GOT3 (cell line): ENCODE measurements at regions not wholly inside any gene's neighbourhood (a gene's known extent, or its start where the extent isn't known, plus 50 kb on each side); places are given as distances from the start of the nearest gene placed in this dataset.

Source experiments
- DNase-seq: peaks from one replicate; lab custom pipeline; 2025; ENCODE audit warnings: mixed read lengths; lab: John Stamatoyannopoulos, UW

- no peak for DNase-seq
These were observed 84.1 kb upstream of the PRR23E start for GRCh38 chr3:127108796-127109195.

DNA sequence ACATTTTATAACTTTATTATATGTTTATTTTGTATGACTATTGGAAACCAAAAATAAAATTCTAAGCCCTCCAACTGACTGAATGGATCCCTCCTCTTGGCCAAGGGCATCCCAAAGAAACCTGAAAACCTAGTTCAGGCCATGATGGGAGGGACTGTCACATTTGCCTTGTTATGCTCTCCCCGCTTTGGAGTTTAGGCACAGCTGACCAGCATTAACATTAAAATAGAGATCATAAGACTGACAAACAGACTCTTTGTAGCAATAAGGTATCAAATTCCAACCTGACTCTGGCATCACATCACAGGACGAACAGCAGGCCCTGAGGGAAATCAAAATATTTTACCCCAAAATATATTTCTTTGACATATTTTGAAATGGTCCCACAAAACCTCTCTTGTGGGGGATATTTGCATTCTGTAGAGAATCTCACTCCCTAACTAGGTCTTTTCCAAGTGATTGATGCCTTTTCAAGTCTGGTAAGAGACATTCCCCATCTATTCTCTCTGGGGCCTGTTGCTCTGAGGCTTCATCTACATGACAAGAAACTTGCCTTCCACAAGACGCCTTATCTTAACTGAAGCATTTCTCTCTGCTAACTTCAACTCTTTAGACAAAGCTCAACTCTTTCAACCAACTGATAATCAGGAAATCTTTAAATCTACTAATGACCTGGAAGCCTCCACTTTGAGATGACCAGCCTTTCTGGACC, 81.8 kb upstream of the PRR23E start:
- no peak for DNase-seq

- no peak for DNase-seq
These were observed 79.9 kb upstream of the PRR23E start for GRCh38 chr3:127112796-127113570.

GRCh38 chr3:127113571-127113891, 79.4 kb upstream of the PRR23E start:
- no peak for DNase-seq

DNA sequence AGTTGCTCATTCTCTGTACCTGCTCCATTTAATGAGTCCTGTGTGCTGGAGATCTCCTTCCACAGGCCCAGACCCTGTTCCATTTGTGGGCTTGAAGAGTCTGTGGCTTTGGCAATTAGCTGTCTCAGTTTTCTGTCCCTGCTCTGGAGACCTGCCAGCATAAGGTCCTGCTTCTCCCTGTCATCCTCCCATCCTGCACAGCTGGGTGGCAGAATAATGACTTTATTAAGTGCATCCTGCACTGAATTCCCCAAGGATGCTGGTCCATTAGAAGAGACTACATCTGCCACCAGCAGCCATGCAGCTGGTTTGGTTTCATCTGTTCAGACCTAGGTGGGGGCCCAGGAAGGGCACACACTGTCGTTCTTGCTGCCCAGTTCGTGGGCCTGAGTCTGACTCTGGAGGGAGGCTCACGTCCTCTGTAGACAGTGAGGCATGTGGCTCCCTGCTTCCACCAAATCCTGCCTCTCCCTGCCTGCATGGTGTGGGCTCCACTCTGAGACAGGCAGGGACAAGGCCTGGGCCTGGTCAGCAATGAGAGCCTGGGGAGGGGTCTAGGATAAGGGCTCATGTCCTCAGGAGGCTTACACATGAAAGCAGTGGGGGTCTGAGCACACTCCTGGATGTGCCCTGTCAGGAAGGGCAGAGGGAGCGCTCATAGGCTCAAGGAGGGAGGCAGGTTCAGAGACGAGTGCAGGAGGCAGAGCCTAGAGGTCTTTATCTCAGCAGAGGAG, 78.4 kb upstream of the PRR23E start:
- no peak for DNase-seq

DNA sequence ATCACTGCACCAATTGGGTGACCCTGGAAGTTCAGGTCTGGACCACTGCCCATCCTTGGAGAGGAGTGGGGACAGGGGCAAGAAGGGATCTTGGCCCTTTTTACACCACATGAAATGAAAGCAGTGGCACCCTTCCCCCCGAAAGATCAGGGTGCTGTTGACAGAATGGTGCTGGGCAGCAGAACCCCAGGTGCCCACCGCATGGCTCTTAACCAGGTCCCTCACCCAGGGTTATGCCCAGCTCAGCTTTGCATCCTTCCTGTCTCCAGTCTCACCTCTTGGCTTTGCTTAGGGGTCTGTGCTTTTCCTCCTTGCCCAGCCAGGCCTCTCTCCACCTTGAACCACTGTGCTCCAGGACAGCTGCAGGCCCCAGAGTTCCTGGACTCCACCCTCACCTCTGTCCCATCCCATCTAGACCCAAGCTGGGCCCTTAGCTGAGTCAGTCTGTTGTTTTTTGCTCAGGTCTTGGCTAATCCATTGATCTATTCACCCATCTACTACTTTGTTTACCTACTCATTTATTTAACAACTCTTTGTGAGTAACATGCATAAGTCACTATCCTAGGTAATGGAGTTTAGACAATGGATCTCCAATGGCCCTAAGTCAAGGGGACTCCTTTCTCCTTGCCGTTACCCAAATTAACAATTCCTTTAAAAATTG, 77.1 kb upstream of the PRR23E start:
- DNase-seq, result no peak

GRCh38 chr3:127118366-127118765, 74.6 kb upstream of the PRR23E start:
- no peak for DNase-seq

DNA sequence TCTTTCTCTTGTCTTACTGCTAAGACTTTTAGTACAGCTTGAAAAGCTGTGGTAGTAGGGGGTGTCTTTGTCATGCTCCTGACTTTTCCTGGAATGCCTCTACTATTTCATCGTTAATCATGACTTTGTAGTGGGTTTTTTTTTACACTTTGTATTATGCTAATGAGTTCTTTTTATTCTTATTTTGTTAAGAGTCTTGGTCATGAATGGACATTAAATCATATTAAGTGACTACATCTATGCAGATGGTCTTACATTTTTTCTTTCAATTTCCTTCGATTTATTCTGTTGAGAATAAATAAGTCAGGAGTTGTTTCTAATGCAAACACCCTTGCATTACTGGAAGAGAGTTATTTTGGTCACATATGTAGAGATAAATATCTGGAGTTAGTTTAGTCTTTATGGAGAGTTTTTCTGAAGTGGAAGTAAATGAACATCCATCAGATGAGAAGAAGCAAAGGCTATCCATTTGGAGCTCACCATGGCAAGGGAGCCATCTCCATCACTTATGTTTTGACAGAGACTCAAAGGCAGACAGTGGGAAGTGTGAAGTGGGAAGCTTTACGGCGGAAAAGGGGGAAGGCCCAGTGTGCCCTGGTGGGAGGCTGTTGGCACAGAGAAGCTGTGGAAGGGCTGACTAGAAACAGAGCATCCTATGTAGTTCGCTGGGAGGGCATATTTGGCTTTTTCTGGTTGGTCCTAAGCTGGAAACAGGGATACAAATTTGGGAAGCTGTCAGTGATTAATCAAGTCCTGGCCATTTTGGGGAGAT, 73.1 kb upstream of the PRR23E start:
- DNase-seq, result no peak

DNA sequence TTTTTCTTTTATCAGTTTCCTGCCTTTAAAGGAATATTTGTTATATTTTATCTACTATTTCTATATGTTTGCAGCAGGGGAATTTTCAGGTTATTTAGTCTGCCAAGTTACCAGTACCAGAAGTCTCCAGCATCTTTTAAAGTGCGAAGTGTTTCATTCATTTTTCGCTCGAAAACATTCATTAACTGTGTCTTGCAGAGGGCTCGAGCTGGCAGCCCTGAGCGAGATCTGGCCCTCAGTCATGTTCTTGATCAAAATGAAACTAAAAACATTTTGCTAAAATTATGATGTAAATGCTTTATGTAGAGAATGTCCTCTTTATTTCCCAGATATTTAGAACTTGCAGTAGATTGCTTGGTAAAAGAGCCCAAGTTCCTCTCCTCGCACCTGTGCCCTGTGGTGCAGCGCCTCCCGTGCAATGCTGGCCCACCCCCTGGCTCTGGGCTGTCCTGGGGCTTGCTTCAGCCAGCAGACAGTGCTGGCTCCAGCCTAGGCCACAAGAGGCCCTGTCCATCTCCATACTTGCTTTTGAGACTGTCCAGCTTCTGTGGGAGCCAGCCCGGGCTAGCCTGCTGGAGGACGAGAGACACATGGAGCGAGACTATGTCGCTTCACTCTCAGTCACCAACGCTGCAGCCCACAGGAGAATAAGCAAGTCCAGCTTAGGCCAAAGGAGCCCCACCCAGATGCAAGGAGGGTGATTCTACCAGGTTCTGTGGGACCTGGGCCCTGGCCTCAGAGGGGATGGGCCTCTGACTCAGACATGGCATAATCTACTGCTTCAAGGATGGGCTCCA, 71.9 kb upstream of the PRR23E start:
- no peak for DNase-seq

- DNase-seq, result no peak
These were observed 71.0 kb upstream of the PRR23E start for GRCh38 chr3:127121885-127122284.

DNA sequence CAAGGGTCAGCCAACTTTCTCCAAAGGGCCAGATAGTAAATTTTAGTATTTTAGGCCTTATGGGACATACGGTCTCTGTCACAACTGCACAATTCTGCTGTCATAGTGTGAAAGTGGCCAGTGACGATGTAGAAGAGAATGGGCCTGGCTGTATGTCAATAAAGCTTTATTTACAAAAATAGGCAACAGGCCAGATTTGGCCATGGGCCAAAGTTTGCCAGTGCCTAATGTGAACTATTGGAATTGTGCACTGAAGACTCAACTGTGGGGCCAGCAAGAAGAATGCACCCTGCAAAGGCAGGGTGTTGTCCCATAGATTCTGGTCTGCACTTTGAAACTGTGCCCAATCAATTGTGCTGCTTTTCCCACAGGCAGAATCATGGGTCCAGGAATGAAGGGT, 69.4 kb upstream of the PRR23E start:
- no peak for DNase-seq

GRCh38 chr3:127124120-127124519, 68.8 kb upstream of the PRR23E start:
- no peak for DNase-seq

GRCh38 chr3:127131424-127132170, 61.3 kb upstream of the PRR23E start:
- no peak for DNase-seq

GRCh38 chr3:127132876-127133275, 60.1 kb upstream of the PRR23E start:
- no peak for DNase-seq

DNA sequence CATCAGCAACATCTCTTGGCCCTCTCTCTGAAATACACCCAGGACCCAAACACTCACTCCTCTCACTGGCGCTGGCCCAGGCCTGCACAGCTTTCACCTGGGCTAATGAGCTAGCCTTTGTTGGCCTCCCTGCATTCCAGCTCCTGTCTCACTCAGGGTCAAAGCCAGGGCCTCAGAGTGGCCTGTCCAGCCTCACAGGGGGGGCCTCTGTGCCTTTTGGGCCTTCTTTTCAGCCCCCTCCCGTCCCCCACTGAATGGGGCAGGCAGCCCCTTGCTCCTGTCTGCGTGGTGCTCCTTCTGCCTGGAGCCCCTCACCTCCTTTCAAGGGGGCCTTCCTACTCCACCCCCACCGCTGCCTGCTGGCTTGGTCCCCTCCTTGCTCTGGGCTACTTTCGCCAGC, 59.0 kb upstream of the PRR23E start:
- DNase-seq, result no peak

DNA sequence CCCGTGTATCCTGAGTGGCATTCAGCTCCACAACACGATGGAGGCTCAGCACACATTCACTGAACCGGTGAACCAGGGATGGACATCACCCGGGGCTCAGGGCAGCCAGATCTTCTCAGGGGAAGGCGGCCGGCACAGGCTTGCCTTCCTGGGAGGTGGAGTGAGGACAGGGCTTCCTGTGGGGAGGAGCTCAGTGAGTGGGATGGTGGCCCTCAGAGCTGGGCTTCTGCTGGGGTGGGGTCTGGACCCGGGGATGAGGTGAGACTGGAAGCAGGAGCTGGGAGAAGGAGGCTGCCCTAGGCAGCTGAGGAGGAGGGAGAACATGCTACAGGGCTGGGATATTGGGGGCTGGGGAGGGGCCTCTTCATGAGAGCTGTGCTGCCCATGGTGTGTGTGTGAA, 58.5 kb upstream of the PRR23E start:
- no peak for DNase-seq

- no peak for DNase-seq
These were observed 58.1 kb upstream of the PRR23E start for GRCh38 chr3:127134887-127135240.

DNA sequence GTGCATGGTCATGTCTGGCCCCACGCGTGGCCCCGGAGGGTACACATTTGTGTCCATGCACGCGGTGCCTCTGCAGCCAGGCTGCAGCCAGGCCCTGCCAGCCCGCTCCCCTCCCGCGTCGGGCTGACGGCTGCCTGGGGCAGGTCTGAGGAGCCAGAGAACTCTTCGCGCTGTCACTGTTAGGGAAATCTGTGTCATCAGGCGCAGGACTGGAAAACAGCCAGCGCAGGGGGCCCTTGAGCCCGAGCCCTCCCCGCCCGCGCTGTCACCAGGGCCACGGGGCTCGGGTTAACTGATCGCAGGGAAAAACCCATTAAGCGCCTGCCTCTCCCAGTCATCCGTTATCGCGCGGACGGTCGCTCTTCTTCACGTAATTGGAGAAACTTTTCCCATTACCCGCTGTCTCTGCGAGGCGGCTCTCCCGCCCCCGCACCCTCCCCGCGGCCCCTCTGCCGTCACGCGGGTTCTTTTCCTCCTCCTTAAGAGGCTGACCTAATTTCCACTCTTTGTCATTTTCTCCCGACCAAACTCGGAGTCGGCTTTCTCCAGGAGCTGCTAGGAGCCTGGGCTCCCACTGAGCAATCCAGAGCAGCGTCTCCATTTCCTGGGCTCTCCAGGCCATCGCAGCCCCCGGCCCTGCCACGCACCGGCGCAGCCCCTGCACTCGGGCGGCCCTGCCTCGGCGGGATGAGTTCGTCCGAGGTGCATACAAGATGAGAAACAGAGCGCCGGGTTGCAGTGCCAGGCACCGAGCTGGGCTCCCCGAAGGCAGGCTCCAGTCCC, 57.5 kb upstream of the PRR23E start:
- no peak for DNase-seq

DNA sequence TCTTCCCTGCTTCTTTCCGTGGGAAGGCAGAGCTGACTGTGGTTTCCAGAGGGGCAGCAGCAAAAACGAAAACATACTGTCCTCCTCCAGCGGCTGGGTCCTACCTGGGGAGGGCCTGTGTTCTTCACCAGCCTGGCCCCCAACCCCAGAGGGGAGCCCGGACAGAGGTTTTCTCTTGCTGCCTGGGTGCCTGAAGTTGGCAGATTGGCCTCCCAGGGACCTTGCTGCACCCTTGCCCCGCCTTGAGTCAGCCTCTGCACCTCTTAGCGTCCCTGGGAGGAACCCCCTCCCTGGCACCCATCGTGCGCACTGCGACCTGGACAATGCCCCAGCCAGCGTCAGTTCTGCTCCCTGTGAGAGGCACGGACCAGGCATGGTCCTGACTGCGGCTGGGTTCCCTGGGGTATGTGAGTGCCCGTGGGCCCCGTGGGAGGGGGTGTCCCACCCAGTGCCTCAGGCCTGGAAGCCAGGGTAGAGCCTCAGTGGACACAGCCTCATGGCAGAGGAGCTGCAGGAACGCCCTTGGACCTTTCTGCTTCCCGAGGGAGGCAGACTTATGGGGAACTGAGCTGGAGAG, 56.8 kb upstream of the PRR23E start:
- DNase-seq, result no peak
